RWPE1 (cell line): ENCODE measurements at regions not wholly inside any gene's neighbourhood (a gene's known extent, or its start where the extent isn't known, plus 50 kb on each side); places are given as distances from the start of the nearest gene placed in this dataset.
"Not testable (repeated sequence)": the region's sequence is repeated elsewhere in the genome, so short reads cannot be mapped to it uniquely, and the experiment has no call there.

ENCODE experiments used
- CTCF ChIA-PET: fragments of 350-600 bp; sonication (Branson Sonifier 250); formaldehyde crosslinking; extraction: SDS; loops from one replicate; lab custom pipeline; 2021; lab: Yijun Ruan, JAX
- POLR2A ChIA-PET: fragments of 400-600 bp; formaldehyde crosslinking; extraction: SDS; loops from one replicate; lab custom pipeline; 2020; ENCODE audit warnings: antibody characterized with exemption; ENCODE audit not compliant: low non-redundant PET; lab: Yijun Ruan, JAX
- DNase-seq: peaks from one replicate; pipeline ENCODE4 v3.0.0; 2012; ENCODE audit warnings: low spot score
- H3K27ac ChIP-seq: fragments of 450-650 bp; 2 replicates; pipeline ENCODE4 v1.5.1; 2017
- TF ChIP-seq, protein P1 (sequence below): fragments of 450-650 bp; conservative IDR thresholded peaks from 2 replicates; pipeline ENCODE4 v1.5.1; 2017; ENCODE audit warnings: low read depth, mild to moderate bottlenecking

GRCh38 chr6:111925296-111925695, 52.0 kb upstream of the FYN start:
- no peak overlapping the region for H3K27ac ChIP-seq
- CTCF ChIA-PET, result interaction anchor here (0.6 to 1.1 kb wide), 2 partner anchors 13 to 60 kb away, joined by 3 to 4 read pairs; no protein-coding TSS in a partner anchor
- POLR2A ChIA-PET, result no interaction called here
- DNase-seq, result peak; percentile 10
- TF ChIP-seq, protein P1, sequence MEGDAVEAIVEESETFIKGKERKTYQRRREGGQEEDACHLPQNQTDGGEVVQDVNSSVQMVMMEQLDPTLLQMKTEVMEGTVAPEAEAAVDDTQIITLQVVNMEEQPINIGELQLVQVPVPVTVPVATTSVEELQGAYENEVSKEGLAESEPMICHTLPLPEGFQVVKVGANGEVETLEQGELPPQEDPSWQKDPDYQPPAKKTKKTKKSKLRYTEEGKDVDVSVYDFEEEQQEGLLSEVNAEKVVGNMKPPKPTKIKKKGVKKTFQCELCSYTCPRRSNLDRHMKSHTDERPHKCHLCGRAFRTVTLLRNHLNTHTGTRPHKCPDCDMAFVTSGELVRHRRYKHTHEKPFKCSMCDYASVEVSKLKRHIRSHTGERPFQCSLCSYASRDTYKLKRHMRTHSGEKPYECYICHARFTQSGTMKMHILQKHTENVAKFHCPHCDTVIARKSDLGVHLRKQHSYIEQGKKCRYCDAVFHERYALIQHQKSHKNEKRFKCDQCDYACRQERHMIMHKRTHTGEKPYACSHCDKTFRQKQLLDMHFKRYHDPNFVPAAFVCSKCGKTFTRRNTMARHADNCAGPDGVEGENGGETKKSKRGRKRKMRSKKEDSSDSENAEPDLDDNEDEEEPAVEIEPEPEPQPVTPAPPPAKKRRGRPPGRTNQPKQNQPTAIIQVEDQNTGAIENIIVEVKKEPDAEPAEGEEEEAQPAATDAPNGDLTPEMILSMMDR, result no peak

- DNase-seq, result no peak
- TF ChIP-seq, protein P1, result no peak
- H3K27ac ChIP-seq, result no peak overlapping the region
- ChIA-PET POLR2A (no interaction called here), CTCF (no interaction called here)
Measured at GRCh38 chr6:111926731-111927302, 53.6 kb upstream of the FYN start.

DNA sequence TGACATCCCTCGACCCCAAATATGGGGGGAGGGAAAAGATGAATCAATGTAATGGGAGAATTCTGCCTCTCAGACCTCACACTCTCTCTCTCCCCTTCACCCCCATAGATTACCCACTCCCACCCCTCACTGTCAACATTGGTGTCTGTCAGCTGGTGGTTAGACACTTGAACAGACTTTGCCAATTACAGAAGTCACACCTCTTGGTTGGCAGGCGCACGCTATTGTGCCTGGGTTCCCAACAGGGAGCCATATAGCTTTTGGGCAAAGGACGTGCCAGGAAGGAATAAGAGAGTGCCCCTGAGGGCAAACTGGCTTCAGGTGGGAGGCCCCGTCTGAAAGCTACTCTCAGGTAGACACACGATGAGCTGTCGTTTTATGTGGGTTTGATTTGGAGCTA, 54.1 kb upstream of the FYN start:
- DNase-seq, result no peak
- POLR2A ChIA-PET, result no interaction called here
- H3K27ac ChIP-seq, result no peak overlapping the region
- TF ChIP-seq, protein P1, result no peak
- CTCF ChIA-PET, result interaction anchor here (0.6 kb wide), 1 partner anchor 371 kb away, joined by 3 read pairs; no protein-coding TSS in a partner anchor

DNA sequence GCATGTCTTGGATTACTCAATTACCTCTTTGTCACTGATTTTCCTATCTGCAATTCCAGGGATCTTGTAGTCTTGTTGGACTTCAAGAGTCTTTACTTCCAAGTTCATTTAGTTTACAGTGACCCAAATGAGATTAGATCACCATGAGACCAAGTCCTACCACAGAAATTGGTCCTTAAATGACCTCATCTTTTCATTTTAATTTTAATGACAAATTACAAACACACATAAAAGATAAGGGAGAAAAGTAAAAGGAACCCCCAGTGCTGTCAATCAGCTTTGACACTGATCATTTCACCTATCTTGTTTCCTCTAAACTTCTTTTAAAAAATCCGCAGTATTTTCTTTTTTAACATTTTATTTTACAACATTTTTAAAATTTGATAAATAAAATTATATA, 54.9 kb upstream of the FYN start:
- H3K27ac ChIP-seq, result no peak overlapping the region
- TF ChIP-seq, protein P1, result no peak
- no peak for DNase-seq
- POLR2A ChIA-PET, result no interaction called here
- CTCF ChIA-PET, result no interaction called here

DNA sequence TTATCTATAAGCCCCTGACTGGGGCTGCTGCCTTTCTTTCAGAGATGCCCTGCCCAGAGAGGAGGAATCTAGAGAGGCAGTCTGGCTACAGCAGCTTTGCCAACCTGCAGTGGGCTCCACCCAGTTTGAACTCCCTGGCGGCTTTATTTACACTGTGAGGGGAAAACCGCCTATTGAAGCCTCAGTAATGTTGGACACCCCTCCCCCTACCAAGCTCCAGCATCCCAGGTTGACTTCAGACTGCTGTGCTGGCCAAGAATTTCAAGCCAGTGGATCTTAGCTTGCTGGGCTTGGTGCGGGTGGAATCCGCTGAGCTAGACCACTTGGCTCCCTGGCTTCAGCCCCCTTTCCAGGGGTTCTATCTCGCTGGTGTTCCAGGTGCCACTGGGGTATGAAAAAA, 61.4 kb upstream of the FYN start:
- CTCF ChIA-PET, H3K27ac ChIP-seq, DNase-seq, POLR2A ChIA-PET: not testable (repeated sequence)

DNA sequence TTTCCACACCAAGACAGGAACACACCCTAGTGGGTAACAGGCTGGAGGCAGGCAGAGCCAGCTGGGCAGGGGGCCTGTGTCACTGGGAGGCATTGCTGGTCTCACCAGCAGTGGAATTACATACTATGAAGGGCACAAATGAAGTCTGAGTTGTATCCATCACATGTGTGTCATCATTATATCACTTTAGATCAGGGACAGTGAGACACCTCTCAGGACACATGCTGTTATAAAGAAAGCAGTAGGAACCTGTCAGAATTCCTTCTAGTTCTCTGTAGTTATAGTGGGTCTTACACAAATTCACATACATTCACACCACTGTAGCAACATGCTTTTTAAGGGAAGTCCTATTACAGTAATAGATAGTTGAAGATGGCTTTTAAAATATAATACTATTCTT, 63.5 kb upstream of the FYN start:
- H3K27ac ChIP-seq, result no peak overlapping the region
- ChIA-PET CTCF (interaction anchor here (0.6 kb wide), 1 partner anchor 1978 kb away, joined by 5 read pairs; no protein-coding TSS in a partner anchor), POLR2A (no interaction called here)
- DNase-seq, result no peak
- TF ChIP-seq, protein P1, result no peak

DNA sequence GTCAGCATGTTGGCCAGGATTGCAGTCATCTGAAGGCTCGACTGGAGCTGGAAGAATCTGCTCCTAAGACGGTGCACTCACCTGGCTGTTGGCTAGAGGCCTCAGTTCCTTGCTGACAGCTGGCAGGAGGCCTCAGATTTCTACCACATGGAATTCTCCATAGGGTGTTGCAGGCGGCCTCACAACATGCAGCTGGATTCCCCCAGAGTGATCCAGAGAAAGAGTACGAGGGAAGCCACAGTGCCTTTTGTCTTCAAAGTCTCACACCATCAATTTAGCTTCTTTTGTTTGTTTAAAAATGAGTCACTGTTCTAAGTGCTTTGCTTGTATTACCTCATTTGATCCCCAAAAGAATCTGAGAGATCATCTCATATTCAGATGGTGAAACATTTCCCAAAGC, 65.5 kb upstream of the FYN start:
- peak; percentile 49 for DNase-seq
- CTCF ChIA-PET, result interaction anchor here (1.0 kb wide), 1 partner anchor 13 kb away, joined by 3 read pairs; no protein-coding TSS in a partner anchor
- peak overlapping the region; percentile 41; the same call in 1 of the 2 replicates for H3K27ac ChIP-seq
- TF ChIP-seq, protein P1, result no peak
- POLR2A ChIA-PET, result no interaction called here
